PC-3 (cell line): ENCODE measurements at regions not wholly inside any gene's neighbourhood (a gene's known extent, or its start where the extent isn't known, plus 50 kb on each side); places are given as distances from the start of the nearest gene placed in this dataset.

Experiments used
- ATAC-seq: fragments of 200-7000 bp; cut with Tn5 transposase; 2 replicates; pipeline ENCODE4 v1.9.1; 2020; ENCODE audit warnings: mild to moderate bottlenecking, moderate library complexity
- BruUV-seq: library from RNA; stranded (reverse); fragments of 400-500 nt; replicated peaks from 2 replicates; lab custom pipeline; 2021; lab: Mats Ljungman, UMichigan
- CTCF ChIA-PET: fragments of 300-600 bp; sonication (Branson Sonifier 250); formaldehyde crosslinking; loops from one replicate; lab custom pipeline; 2022; ENCODE audit warnings: antibody characterized with exemption; lab: Charles Lee
- POLR2A ChIA-PET: fragments of 300-600 bp; sonication (Branson Sonifier 250); formaldehyde crosslinking; loops from one replicate; lab custom pipeline; 2022; ENCODE audit warnings: antibody characterized with exemption; ENCODE audit not compliant: unreplicated experiment; lab: Charles Lee
- DNase-seq: peaks from one replicate; pipeline ENCODE4 v3.0.0-alpha.2; 2015
- H2AFZ ChIP-seq: fragments of 300-600 bp; sonication (generic); 2 replicates; pipeline ENCODE4 v1.6.0; 2016; ENCODE audit warnings: antibody characterized with exemption, low read length
- H3F3A ChIP-seq: fragments of 300-600 bp; sonication (generic); one replicate; pipeline ENCODE4 v1.6.0; 2017; ENCODE audit warnings: antibody characterized with exemption, low read length, control low read depth, mild to moderate bottlenecking; ENCODE audit not compliant: unreplicated experiment
- H3K27ac ChIP-seq: fragments of 300-600 bp; sonication (generic); 2 replicates; pipeline ENCODE4 v1.5.1; 2016; ENCODE audit warnings: mild to moderate bottlenecking, low read length
- H3K27me3 ChIP-seq: fragments of 300-600 bp; sonication (generic); 2 replicates; pipeline ENCODE4 v1.6.1; 2016; ENCODE audit warnings: low read length, mixed read lengths
- H3K36me3 ChIP-seq: fragments of 300-600 bp; sonication (generic); 2 replicates; pipeline ENCODE4 v1.6.1; 2016; ENCODE audit warnings: low read depth, mixed run types, low read length, mixed read lengths
- H3K4me1 ChIP-seq: fragments of 300-600 bp; sonication (generic); 2 replicates; pipeline ENCODE4 v1.5.1; 2016; ENCODE audit warnings: low read length; ENCODE audit not compliant: insufficient read depth
- H3K4me2 ChIP-seq: fragments of 300-600 bp; sonication (generic); 2 replicates; pipeline ENCODE4 v1.6.0; 2016; ENCODE audit warnings: low read length
- H3K4me3 ChIP-seq: fragments of 300-600 bp; sonication (generic); 2 replicates; pipeline ENCODE4 v1.5.1; 2016; ENCODE audit warnings: mild to moderate bottlenecking, low read length, mixed read lengths
- H3K79me2 ChIP-seq: fragments of 300-600 bp; sonication (generic); 2 replicates; pipeline ENCODE4 v1.6.1; 2017; ENCODE audit warnings: low read length, mixed read lengths
- H3K9ac ChIP-seq: fragments of 300-600 bp; sonication (generic); 2 replicates; pipeline ENCODE4 v1.6.0; 2016; ENCODE audit warnings: mild to moderate bottlenecking, low read length
- H3K9me2 ChIP-seq: fragments of 300-600 bp; sonication (generic); replicated peaks from 2 replicates; pipeline ENCODE4 v1.6.1; 2016; ENCODE audit warnings: mixed run types, low read length, mixed read lengths
- H3K9me3 ChIP-seq: fragments of 300-600 bp; sonication (generic); 2 replicates; pipeline ENCODE4 v1.6.1; 2016; ENCODE audit warnings: low read length, mixed read lengths
- H4K20me1 ChIP-seq: fragments of 300-600 bp; sonication (generic); 2 replicates; pipeline ENCODE4 v1.6.1; 2016; ENCODE audit warnings: low read length, mixed read lengths
- CTCF ChIP-seq: fragments of 300-600 bp; sonication (generic); conservative IDR thresholded peaks from 2 replicates; pipeline ENCODE4 v1.5.1; 2017; ENCODE audit warnings: antibody characterized with exemption, low read depth, mild to moderate bottlenecking, low read length
- EZH2 ChIP-seq: fragments of 300-600 bp; sonication (generic); IDR thresholded peaks from one replicate; pipeline ENCODE4 v1.6.1; 2017; ENCODE audit warnings: antibody characterized with exemption, mild to moderate bottlenecking, low read length; ENCODE audit not compliant: unreplicated experiment
- EZH2phosphoT487 ChIP-seq: fragments of 300-600 bp; sonication (generic); IDR thresholded peaks from 2 replicates; pipeline ENCODE4 v1.6.1; 2018; ENCODE audit warnings: mild to moderate bottlenecking, antibody characterized with exemption, low read length, borderline replicate concordance
- intact Hi-C: fragments of 100-400 bp; cut with micrococcal nuclease; formaldehyde crosslinking; loops from 2 replicates; pipeline ENCODE4 v1.9.0; 2023

- ATAC-seq, result no peak
Measured at GRCh38 chr3:59245300-59245858, 195.6 kb upstream of the CFAP20DC start.

GRCh38 chr3:59244343-59244742, 194.5 kb upstream of the CFAP20DC start:
- CTCF ChIA-PET, result no interaction called here
- POLR2A ChIA-PET, result no interaction called here
- H3K27ac ChIP-seq, result peak overlapping the region; percentile 95

More at GRCh38 chr3:59245300-59245858, 195.6 kb upstream of the CFAP20DC start:
- Histone ChIP-seq H3K4me3 (peak overlapping the region; percentile 24), H3K27me3 (no peaks in the 10 kb centered on the region), H3K27ac (peak overlapping the region; percentile 95), H3K9me3 (no peaks in the 10 kb centered on the region), H4K20me1 (no peaks in the 10 kb centered on the region), H3K9me2 (no peaks in the 10 kb centered on the region), H2AFZ (peak overlapping the region; percentile 42; the same call in 1 of the 2 replicates), H3K4me1 (peaks cover 63% of the 10 kb centered on the region), H3F3A (peaks cover 11% of the 10 kb centered on the region), H3K36me3 (no peaks in the 10 kb centered on the region), H3K79me2 (no peaks in the 10 kb centered on the region), H3K9ac (peak overlapping the region; percentile 77), H3K4me2 (peak overlapping the region; percentile 56)
- intact Hi-C loops, result loop anchor here (5.0 to 10.0 kb wide), 3 partner anchors 182 to 371 kb away; no protein-coding TSS in a partner anchor
- ChIA-PET POLR2A (interaction anchor here (0.6 to 0.7 kb wide), 2 partner anchors 18 to 681 kb away, joined by 3 to 5 read pairs; no protein-coding TSS in a partner anchor), CTCF (no interaction called here)
- TF ChIP-seq CTCF (no peak), EZH2phosphoT487 (no peak), EZH2 (no peak)
- DNase-seq, result peak; percentile 55
- no TSS peak for BruUV-seq

More at GRCh38 chr3:59244343-59244742, 194.5 kb upstream of the CFAP20DC start:
- DNase-seq (no peak), ATAC-seq (no peak)
- Histone ChIP-seq H4K20me1 (no peaks in the 10 kb centered on the region), H3K9me2 (no peaks in the 10 kb centered on the region), H3K27me3 (no peaks in the 10 kb centered on the region), H3K9ac (peak overlapping the region; percentile 77; the same call in 1 of the 2 replicates), H2AFZ (no peak overlapping the region), H3K4me3 (no peak overlapping the region), H3K9me3 (no peaks in the 10 kb centered on the region), H3K4me1 (peaks cover 70% of the 10 kb centered on the region), H3F3A (peaks cover 11% of the 10 kb centered on the region), H3K4me2 (no peak overlapping the region), H3K36me3 (no peaks in the 10 kb centered on the region), H3K79me2 (no peaks in the 10 kb centered on the region)
- BruUV-seq, result no TSS peak
- TF ChIP-seq EZH2 (no peak), EZH2phosphoT487 (no peak), CTCF (no peak)
- intact Hi-C loops, result loop anchor here (10.0 kb wide), 1 partner anchor 370 kb away; no protein-coding TSS in a partner anchor
